GM21515 (cell line): ENCODE measurements at regions not wholly inside any gene's neighbourhood (a gene's known extent, or its start where the extent isn't known, plus 50 kb on each side); places are given as distances from the start of the nearest gene placed in this dataset.

Experiments
- ATAC-seq: cut with Tn5 transposase; IDR thresholded peaks from one replicate; pipeline ENCODE4 v1.9.1; 2021; ENCODE audit not compliant: unreplicated experiment

- no peak for ATAC-seq
Measured at GRCh38 chr12:86838260-86838659, 582.1 kb upstream of the MGAT4C start.

GRCh38 chr12:86837246-86837645 is 581.1 kb upstream of the MGAT4C start:
- ATAC-seq = no peak

GRCh38 chr12:86834217-86834616 is 578.0 kb upstream of the MGAT4C start:
- ATAC-seq = no peak

- no peak for ATAC-seq
Measured at GRCh38 chr12:86827409-86827808, 571.2 kb upstream of the MGAT4C start.

GRCh38 chr12:86826051-86826450 is 569.9 kb upstream of the MGAT4C start:
- no peak for ATAC-seq

- ATAC-seq = no peak
Measured at GRCh38 chr12:86801439-86801838, 545.2 kb upstream of the MGAT4C start.

- ATAC-seq = no peak
Measured at GRCh38 chr12:86799616-86800015, 543.4 kb upstream of the MGAT4C start.

- no peak for ATAC-seq
Measured at GRCh38 chr12:86796550-86796949, 540.4 kb upstream of the MGAT4C start.

- ATAC-seq = no peak
Measured at GRCh38 chr12:86788661-86789060, 532.5 kb upstream of the MGAT4C start.

GRCh38 chr12:86787419-86787818 is 531.2 kb upstream of the MGAT4C start:
- ATAC-seq = no peak

GRCh38 chr12:86777325-86777724 is 521.1 kb upstream of the MGAT4C start:
- ATAC-seq = no peak

- ATAC-seq = no peak
Measured at GRCh38 chr12:86774841-86775388, 518.7 kb upstream of the MGAT4C start.

- ATAC-seq = no peak
Measured at GRCh38 chr12:86772696-86773095, 516.5 kb upstream of the MGAT4C start.

- no peak for ATAC-seq
Measured at GRCh38 chr12:86770871-86771270, 514.7 kb upstream of the MGAT4C start.

- ATAC-seq = no peak
Measured at GRCh38 chr12:86748894-86749293, 492.7 kb upstream of the MGAT4C start.

- no peak for ATAC-seq
Measured at GRCh38 chr12:86744547-86745212, 488.5 kb upstream of the MGAT4C start.

- no peak for ATAC-seq
Measured at GRCh38 chr12:86743875-86744536, 487.8 kb upstream of the MGAT4C start.

- no peak for ATAC-seq
Measured at GRCh38 chr12:86741531-86741930, 485.3 kb upstream of the MGAT4C start.

- ATAC-seq = no peak
Measured at GRCh38 chr12:86735851-86736250, 479.7 kb upstream of the MGAT4C start.

GRCh38 chr12:86735072-86735471 is 478.9 kb upstream of the MGAT4C start:
- no peak for ATAC-seq

- no peak for ATAC-seq
Measured at GRCh38 chr12:86730233-86730632, 474.0 kb upstream of the MGAT4C start.

- no peak for ATAC-seq
Measured at GRCh38 chr12:86729739-86730138, 473.5 kb upstream of the MGAT4C start.

GRCh38 chr12:86727160-86727559 is 471.0 kb upstream of the MGAT4C start:
- no peak for ATAC-seq
